OCI-LY1 (cell line): ENCODE measurements at regions not wholly inside any gene's neighbourhood (a gene's known extent, or its start where the extent isn't known, plus 50 kb on each side); places are given as distances from the start of the nearest gene placed in this dataset.

ENCODE experiments used
- EZH2 ChIP-seq: fragments of 200-600 bp; sonication (generic), shearing (Covaris generic); IDR thresholded peaks from 2 replicates; pipeline ENCODE4 v1.8.0; 2017; ENCODE audit warnings: borderline replicate concordance, mixed run types, mild to moderate bottlenecking, antibody characterized with exemption, low read length, moderate library complexity, mixed read lengths
- TF ChIP-seq, protein P1 (sequence below): fragments of 200-600 bp; sonication (generic), shearing (Covaris generic); IDR thresholded peaks from 2 replicates; pipeline ENCODE4 v1.5.1; 2017; ENCODE audit warnings: mild to moderate bottlenecking, antibody characterized with exemption, low read length, moderate library complexity, mixed read lengths

DNA sequence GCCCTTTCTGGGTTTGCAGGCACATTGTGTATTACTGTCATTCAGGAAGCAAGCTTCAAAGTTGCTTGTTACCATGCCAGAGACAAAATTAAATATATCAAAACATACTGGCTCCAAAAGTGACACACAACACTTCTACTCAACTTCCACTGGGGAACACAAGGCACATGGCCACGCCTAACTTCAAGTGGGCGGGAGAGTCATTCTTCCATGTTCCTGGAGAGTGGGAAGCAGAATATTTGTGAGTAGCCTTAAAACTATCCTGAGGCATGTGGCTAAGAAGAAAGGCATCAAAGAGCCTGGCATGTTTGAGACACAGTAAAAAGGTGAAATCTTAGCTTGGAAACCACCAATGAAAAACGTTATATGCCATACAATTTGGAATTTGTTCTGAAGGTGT, 90.5 kb upstream of the TACR1 start:
- TF ChIP-seq, protein P1, sequence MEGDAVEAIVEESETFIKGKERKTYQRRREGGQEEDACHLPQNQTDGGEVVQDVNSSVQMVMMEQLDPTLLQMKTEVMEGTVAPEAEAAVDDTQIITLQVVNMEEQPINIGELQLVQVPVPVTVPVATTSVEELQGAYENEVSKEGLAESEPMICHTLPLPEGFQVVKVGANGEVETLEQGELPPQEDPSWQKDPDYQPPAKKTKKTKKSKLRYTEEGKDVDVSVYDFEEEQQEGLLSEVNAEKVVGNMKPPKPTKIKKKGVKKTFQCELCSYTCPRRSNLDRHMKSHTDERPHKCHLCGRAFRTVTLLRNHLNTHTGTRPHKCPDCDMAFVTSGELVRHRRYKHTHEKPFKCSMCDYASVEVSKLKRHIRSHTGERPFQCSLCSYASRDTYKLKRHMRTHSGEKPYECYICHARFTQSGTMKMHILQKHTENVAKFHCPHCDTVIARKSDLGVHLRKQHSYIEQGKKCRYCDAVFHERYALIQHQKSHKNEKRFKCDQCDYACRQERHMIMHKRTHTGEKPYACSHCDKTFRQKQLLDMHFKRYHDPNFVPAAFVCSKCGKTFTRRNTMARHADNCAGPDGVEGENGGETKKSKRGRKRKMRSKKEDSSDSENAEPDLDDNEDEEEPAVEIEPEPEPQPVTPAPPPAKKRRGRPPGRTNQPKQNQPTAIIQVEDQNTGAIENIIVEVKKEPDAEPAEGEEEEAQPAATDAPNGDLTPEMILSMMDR, result no peak
- no peak for TF ChIP-seq EZH2
